ENCODE measurements at regions not wholly inside any gene's neighbourhood (a gene's known extent, or its start where the extent isn't known, plus 50 kb on each side); places are given as distances from the start of the nearest gene placed in this dataset.

- POLR2A ChIA-PET: no interaction called here
- DNase-seq (ENCODE audit: extremely low spot score): no peak
- CTCF ChIA-PET: no interaction called here
- no peak for TF ChIP-seq L3MBTL2 (conservative IDR thresholded peaks at IDR 0.05)
- TF ChIP-seq, protein P1, sequence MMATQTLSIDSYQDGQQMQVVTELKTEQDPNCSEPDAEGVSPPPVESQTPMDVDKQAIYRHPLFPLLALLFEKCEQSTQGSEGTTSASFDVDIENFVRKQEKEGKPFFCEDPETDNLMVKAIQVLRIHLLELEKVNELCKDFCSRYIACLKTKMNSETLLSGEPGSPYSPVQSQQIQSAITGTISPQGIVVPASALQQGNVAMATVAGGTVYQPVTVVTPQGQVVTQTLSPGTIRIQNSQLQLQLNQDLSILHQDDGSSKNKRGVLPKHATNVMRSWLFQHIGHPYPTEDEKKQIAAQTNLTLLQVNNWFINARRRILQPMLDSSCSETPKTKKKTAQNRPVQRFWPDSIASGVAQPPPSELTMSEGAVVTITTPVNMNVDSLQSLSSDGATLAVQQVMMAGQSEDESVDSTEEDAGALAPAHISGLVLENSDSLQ (IDR thresholded peaks at IDR 0.05): 0 out of 2 replicates have a peak, but pooled peaks have one; percentile 12
Observed at GRCh38 chr6:93575495-93576267, 156.3 kb upstream of the EPHA7 start.

GRCh38 chr6:93574299-93574698 lies 154.9 kb upstream of the EPHA7 start:
- ChIA-PET CTCF (no interaction called here), POLR2A (no interaction called here)
- TF ChIP-seq ZNF384 (IDR thresholded peaks at IDR 0.05) (no peak), FOXA1 (IDR thresholded peaks at IDR 0.05) (no peak), BHLHE40 (IDR thresholded peaks at IDR 0.05; ENCODE audit: borderline replicate concordance) (no peak), HDGF (IDR thresholded peaks at IDR 0.05; ENCODE audit: borderline replicate concordance) (no peak), TARDBP (IDR thresholded peaks at IDR 0.05) (no peak), NFRKB (IDR thresholded peaks at IDR 0.05) (no peak), FOXK2 (IDR thresholded peaks at IDR 0.05) (no peak), SUZ12 (IDR thresholded peaks at IDR 0.05) (no peak), L3MBTL2 (conservative IDR thresholded peaks at IDR 0.05) (no peak), ELF4 (IDR thresholded peaks at IDR 0.05) (no peak), LEF1 (IDR thresholded peaks at IDR 0.05; ENCODE audit: borderline replicate concordance) (no peak)
- DNase-seq (ENCODE audit: extremely low spot score): no peak

- no peak for DNase-seq (ENCODE audit: extremely low spot score)
- TF ChIP-seq, protein P1 (IDR thresholded peaks at IDR 0.05): no peak
- no peak for TF ChIP-seq ZNF384 (IDR thresholded peaks at IDR 0.05)
- no peak for TF ChIP-seq SUZ12 (IDR thresholded peaks at IDR 0.05)
- no peak for TF ChIP-seq FOXA1 (IDR thresholded peaks at IDR 0.05)
- no peak for TF ChIP-seq HDGF (IDR thresholded peaks at IDR 0.05; ENCODE audit: borderline replicate concordance)
- no peak for TF ChIP-seq LEF1 (IDR thresholded peaks at IDR 0.05; ENCODE audit: borderline replicate concordance)
- TF ChIP-seq FOXK2 (IDR thresholded peaks at IDR 0.05): no peak
- no peak for TF ChIP-seq BHLHE40 (IDR thresholded peaks at IDR 0.05; ENCODE audit: borderline replicate concordance)
- no peak for TF ChIP-seq SP1 (IDR thresholded peaks at IDR 0.05)
- no peak for TF ChIP-seq ELF4 (IDR thresholded peaks at IDR 0.05)
- POLR2A ChIA-PET: no interaction called here
- CTCF ChIA-PET: no interaction called here
Observed at GRCh38 chr6:93571346-93571745, 152.0 kb upstream of the EPHA7 start.

GRCh38 chr6:93568169-93568568 lies 148.8 kb upstream of the EPHA7 start:
- TF ChIP-seq ELF4 (IDR thresholded peaks at IDR 0.05) (no peak), LEF1 (IDR thresholded peaks at IDR 0.05; ENCODE audit: borderline replicate concordance) (no peak), ZNF384 (IDR thresholded peaks at IDR 0.05) (no peak), FOXK2 (IDR thresholded peaks at IDR 0.05) (no peak), TARDBP (IDR thresholded peaks at IDR 0.05) (no peak), BHLHE40 (IDR thresholded peaks at IDR 0.05; ENCODE audit: borderline replicate concordance) (no peak), NFRKB (IDR thresholded peaks at IDR 0.05) (no peak), ARNT (IDR thresholded peaks at IDR 0.05) (no peak), HDGF (IDR thresholded peaks at IDR 0.05; ENCODE audit: borderline replicate concordance) (no peak), CTBP1 (IDR thresholded peaks at IDR 0.05; ENCODE audit: borderline replicate concordance) (no peak), SP1 (IDR thresholded peaks at IDR 0.05) (no peak)
- TF ChIP-seq, protein P1 (IDR thresholded peaks at IDR 0.05): no peak
- DNase-seq (ENCODE audit: extremely low spot score): no peak
- ChIA-PET CTCF (interaction anchor here (1.1 kb wide), 1 partner anchor 145 kb away, joined by 4 read pairs; no protein-coding TSS in a partner anchor), POLR2A (no interaction called here)

GRCh38 chr6:93567164-93567563 lies 147.8 kb upstream of the EPHA7 start:
- CTCF ChIA-PET: interaction anchor here (1.1 kb wide), 1 partner anchor 144 kb away, joined by 4 read pairs; no protein-coding TSS in a partner anchor
- TF ChIP-seq HDGF (IDR thresholded peaks at IDR 0.05; ENCODE audit: borderline replicate concordance) (no peak), ZNF384 (IDR thresholded peaks at IDR 0.05) (no peak), FOXM1 (IDR thresholded peaks at IDR 0.05; ENCODE audit: borderline replicate concordance) (no peak), BHLHE40 (IDR thresholded peaks at IDR 0.05; ENCODE audit: borderline replicate concordance) (no peak), L3MBTL2 (conservative IDR thresholded peaks at IDR 0.05) (no peak), FOXK2 (IDR thresholded peaks at IDR 0.05) (no peak), CTBP1 (IDR thresholded peaks at IDR 0.05; ENCODE audit: borderline replicate concordance) (no peak), FOXA1 (IDR thresholded peaks at IDR 0.05) (no peak), ARNT (IDR thresholded peaks at IDR 0.05) (no peak), ELF4 (IDR thresholded peaks at IDR 0.05) (no peak), NFRKB (IDR thresholded peaks at IDR 0.05) (no peak), TARDBP (IDR thresholded peaks at IDR 0.05) (no peak), LEF1 (IDR thresholded peaks at IDR 0.05; ENCODE audit: borderline replicate concordance) (no peak)
- TF ChIP-seq, protein P1 (IDR thresholded peaks at IDR 0.05): no peak
- no peak for DNase-seq (ENCODE audit: extremely low spot score)
- POLR2A ChIA-PET: no interaction called here

- ChIA-PET CTCF (no interaction called here), POLR2A (no interaction called here)
- DNase-seq (ENCODE audit: extremely low spot score): no peak
- TF ChIP-seq BHLHE40 (IDR thresholded peaks at IDR 0.05; ENCODE audit: borderline replicate concordance): no peak
- TF ChIP-seq L3MBTL2 (conservative IDR thresholded peaks at IDR 0.05): no peak
- TF ChIP-seq CTBP1 (IDR thresholded peaks at IDR 0.05; ENCODE audit: borderline replicate concordance): no peak
- TF ChIP-seq LEF1 (IDR thresholded peaks at IDR 0.05; ENCODE audit: borderline replicate concordance): no peak
- no peak for TF ChIP-seq HDGF (IDR thresholded peaks at IDR 0.05; ENCODE audit: borderline replicate concordance)
- no peak for TF ChIP-seq NFRKB (IDR thresholded peaks at IDR 0.05)
- TF ChIP-seq, protein P1 (IDR thresholded peaks at IDR 0.05): no peak
- no peak for TF ChIP-seq ELF4 (IDR thresholded peaks at IDR 0.05)
- TF ChIP-seq ZNF384 (IDR thresholded peaks at IDR 0.05): no peak
- no peak for TF ChIP-seq ARNT (IDR thresholded peaks at IDR 0.05)
- no peak for TF ChIP-seq TARDBP (IDR thresholded peaks at IDR 0.05)
- TF ChIP-seq SUZ12 (IDR thresholded peaks at IDR 0.05): no peak
Observed at GRCh38 chr6:93566285-93566684, 146.9 kb upstream of the EPHA7 start.
